NT2/D1 (cell line): ENCODE measurements at regions not wholly inside any gene's neighbourhood (a gene's known extent, or its start where the extent isn't known, plus 50 kb on each side); places are given as distances from the start of the nearest gene placed in this dataset.

Experiments
- DNase-seq: peaks from one replicate; pipeline ENCODE4 v3.0.0-alpha.2; 2011; ENCODE audit warnings: low read depth, low spot score
- H3K27me3 ChIP-seq: 2 replicates; pipeline ENCODE4 v1.6.0; 2011; ENCODE audit warnings: mild to moderate bottlenecking; ENCODE audit not compliant: insufficient read length, insufficient read depth
- H3K36me3 ChIP-seq: 2 replicates; pipeline ENCODE4 v1.6.1; 2011; ENCODE audit warnings: mild to moderate bottlenecking, low read length, mixed read lengths; ENCODE audit not compliant: insufficient read depth, insufficient read length
- H3K4me1 ChIP-seq: 2 replicates; pipeline ENCODE4 v1.5.1; 2011; ENCODE audit not compliant: insufficient read depth, insufficient read length
- H3K4me3 ChIP-seq: 2 replicates; pipeline ENCODE4 v1.5.1; 2011; ENCODE audit warnings: low read depth; ENCODE audit not compliant: insufficient read length
- H3K9ac ChIP-seq: 2 replicates; pipeline ENCODE4 v1.6.0; 2011; ENCODE audit warnings: low read depth; ENCODE audit not compliant: insufficient read length
- H3K9me3 ChIP-seq: 2 replicates; pipeline ENCODE4 v1.5.1; 2011; ENCODE audit warnings: mild to moderate bottlenecking, low read length; ENCODE audit not compliant: insufficient read depth
- SUZ12 ChIP-seq: IDR thresholded peaks from 2 replicates; pipeline ENCODE4 v1.6.1; 2011; ENCODE audit not compliant: insufficient read length, insufficient read depth; ENCODE audit errors: extremely low read depth
- YY1 ChIP-seq: IDR thresholded peaks from 2 replicates; pipeline ENCODE4 v1.6.1; 2011; ENCODE audit not compliant: insufficient read length, insufficient read depth
- ZNF274 ChIP-seq: IDR thresholded peaks from 2 replicates; pipeline ENCODE4 v1.6.1; 2011; ENCODE audit warnings: mild to moderate bottlenecking, low read depth, low read length

GRCh38 chr4:188903986-188904385, 764.7 kb downstream of the TRIML1 start:
- Histone ChIP-seq H3K9me3 (no peaks in the 10 kb centered on the region; the same call in 1 of the 2 replicates), H3K4me1 (no peaks in the 10 kb centered on the region), H3K4me3 (no peak overlapping the region), H3K27me3 (no peaks in the 10 kb centered on the region), H3K36me3 (no peaks in the 10 kb centered on the region), H3K9ac (no peak overlapping the region)
- TF ChIP-seq YY1 (no peak), ZNF274 (no peak), SUZ12 (no peak)
- no peak for DNase-seq

GRCh38 chr4:188904617-188905016, 765.4 kb downstream of the TRIML1 start:
- Histone ChIP-seq H3K27me3 (no peaks in the 10 kb centered on the region), H3K9me3 (no peaks in the 10 kb centered on the region; the same call in 1 of the 2 replicates), H3K4me1 (no peaks in the 10 kb centered on the region), H3K9ac (no peak overlapping the region), H3K4me3 (no peak overlapping the region), H3K36me3 (no peaks in the 10 kb centered on the region)
- TF ChIP-seq YY1, result no peak
- no peak for TF ChIP-seq SUZ12
- no peak for TF ChIP-seq ZNF274
- DNase-seq, result no peak

GRCh38 chr4:188905248-188905647, 766.0 kb downstream of the TRIML1 start:
- H3K4me3 ChIP-seq, result no peak overlapping the region
- no peaks in the 10 kb centered on the region; the same call in 1 of the 2 replicates for H3K9me3 ChIP-seq
- H3K4me1 ChIP-seq, result no peaks in the 10 kb centered on the region
- no peaks in the 10 kb centered on the region for H3K36me3 ChIP-seq
- no peaks in the 10 kb centered on the region for H3K27me3 ChIP-seq
- TF ChIP-seq SUZ12, result no peak
- TF ChIP-seq ZNF274, result no peak
- no peak for TF ChIP-seq YY1
- no peak for DNase-seq
- H3K9ac ChIP-seq, result no peak overlapping the region

- Histone ChIP-seq H3K36me3 (no peaks in the 10 kb centered on the region), H3K9me3 (no peaks in the 10 kb centered on the region; the same call in 1 of the 2 replicates), H3K4me1 (no peaks in the 10 kb centered on the region), H3K27me3 (no peaks in the 10 kb centered on the region), H3K4me3 (no peak overlapping the region), H3K9ac (no peak overlapping the region)
- TF ChIP-seq ZNF274 (no peak), YY1 (no peak), SUZ12 (no peak)
- DNase-seq, result no peak
These were observed 772.0 kb downstream of the TRIML1 start for GRCh38 chr4:188911199-188911598.

GRCh38 chr4:188911707-188912106, 772.5 kb downstream of the TRIML1 start:
- Histone ChIP-seq H3K9me3 (no peaks in the 10 kb centered on the region; the same call in 1 of the 2 replicates), H3K36me3 (no peaks in the 10 kb centered on the region), H3K4me3 (no peak overlapping the region), H3K27me3 (no peaks in the 10 kb centered on the region), H3K4me1 (no peaks in the 10 kb centered on the region), H3K9ac (no peak overlapping the region)
- TF ChIP-seq SUZ12 (no peak), YY1 (no peak), ZNF274 (no peak)
- no peak for DNase-seq

- Histone ChIP-seq H3K36me3 (no peaks in the 10 kb centered on the region), H3K27me3 (no peaks in the 10 kb centered on the region), H3K4me1 (no peaks in the 10 kb centered on the region), H3K4me3 (no peak overlapping the region), H3K9me3 (no peaks in the 10 kb centered on the region; the same call in 1 of the 2 replicates), H3K9ac (no peak overlapping the region)
- no peak for DNase-seq
- no peak for TF ChIP-seq YY1
- no peak for TF ChIP-seq SUZ12
- no peak for TF ChIP-seq ZNF274
These were observed 775.9 kb downstream of the TRIML1 start for GRCh38 chr4:188915175-188915574.

GRCh38 chr4:188918787-188919186, 779.5 kb downstream of the TRIML1 start:
- no peak for DNase-seq
- H3K27me3 ChIP-seq, result no peaks in the 10 kb centered on the region
- H3K4me3 ChIP-seq, result no peak overlapping the region
- peaks cover 15% of the 10 kb centered on the region for H3K9me3 ChIP-seq
- TF ChIP-seq SUZ12, result no peak
- TF ChIP-seq ZNF274, result no peak
- TF ChIP-seq YY1, result no peak
- no peaks in the 10 kb centered on the region for H3K4me1 ChIP-seq
- no peaks in the 10 kb centered on the region for H3K36me3 ChIP-seq
- H3K9ac ChIP-seq, result no peak overlapping the region
